ENCODE measurements at regions not wholly inside any gene's neighbourhood (a gene's known extent, or its start where the extent isn't known, plus 50 kb on each side); places are given as distances from the start of the nearest gene placed in this dataset.

DNA sequence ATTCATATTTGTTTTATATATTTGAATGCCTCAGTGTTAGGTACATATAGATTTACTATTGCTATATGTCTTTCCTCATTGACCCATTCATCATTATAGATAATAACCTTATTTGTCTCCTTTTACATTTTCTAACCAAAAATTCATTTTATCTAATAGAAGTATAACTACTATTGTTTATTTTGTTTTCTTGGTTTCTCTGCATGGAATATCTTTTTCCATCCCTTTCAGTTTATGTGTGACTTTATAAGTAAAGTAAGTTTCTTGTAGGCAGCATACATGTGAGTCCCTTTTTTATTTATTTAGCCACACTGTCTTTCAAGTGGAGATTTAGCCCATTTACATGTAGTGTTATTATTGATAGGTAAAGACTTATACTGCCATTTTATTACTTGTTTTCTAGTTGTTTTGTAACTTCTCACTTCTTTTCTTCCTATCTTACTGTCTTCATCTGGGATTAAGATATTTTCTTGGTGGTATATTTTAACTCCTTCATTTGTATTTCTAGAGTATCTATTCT is 572.0 kb upstream of the MAN1A1 start:
- DNase-seq (ENCODE audit: insufficient read length, low spot score): no peak
- no peak for FAIRE-seq

DNA sequence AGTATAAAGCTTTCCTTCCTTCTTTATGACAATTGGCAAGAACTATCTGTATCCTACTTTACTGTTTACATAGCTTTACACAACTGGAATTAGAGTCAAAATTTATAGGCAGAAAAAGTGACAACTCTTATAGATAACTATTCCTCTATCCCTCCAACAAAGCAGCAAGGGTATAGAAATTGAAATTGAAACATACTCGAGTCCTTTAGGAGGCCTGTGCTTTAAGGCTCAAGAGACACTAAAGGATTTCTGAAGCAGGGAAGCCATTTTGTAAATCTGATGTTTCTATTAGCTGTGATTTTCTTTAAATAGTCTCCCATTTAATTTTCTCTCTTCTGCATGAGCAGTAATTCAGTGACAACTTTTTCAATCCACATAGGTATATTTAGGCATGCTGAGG is 567.6 kb upstream of the MAN1A1 start:
- FAIRE-seq (no peak), DNase-seq (ENCODE audit: insufficient read length, low spot score) (no peak)

DNA sequence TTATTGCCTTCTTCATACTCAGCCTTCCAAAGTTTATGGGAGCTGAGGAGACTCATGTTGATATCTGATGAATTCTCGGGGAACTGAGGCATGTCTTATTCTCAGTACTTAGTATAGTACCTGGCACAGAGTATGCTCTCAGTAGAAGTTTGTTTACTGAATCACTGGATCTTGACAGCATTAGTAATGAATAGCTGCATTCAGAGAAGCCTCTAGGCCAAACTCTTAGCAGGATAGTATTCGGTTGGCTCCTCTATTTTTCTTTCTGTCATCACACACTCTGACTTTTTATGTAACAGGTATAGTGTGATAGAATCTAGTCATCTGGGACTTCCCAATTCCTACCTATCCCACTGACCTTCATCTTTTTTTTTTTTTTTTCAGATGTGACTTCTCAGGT is 566.4 kb upstream of the MAN1A1 start:
- FAIRE-seq (no peak), DNase-seq (ENCODE audit: insufficient read length, low spot score) (no peak)

DNA sequence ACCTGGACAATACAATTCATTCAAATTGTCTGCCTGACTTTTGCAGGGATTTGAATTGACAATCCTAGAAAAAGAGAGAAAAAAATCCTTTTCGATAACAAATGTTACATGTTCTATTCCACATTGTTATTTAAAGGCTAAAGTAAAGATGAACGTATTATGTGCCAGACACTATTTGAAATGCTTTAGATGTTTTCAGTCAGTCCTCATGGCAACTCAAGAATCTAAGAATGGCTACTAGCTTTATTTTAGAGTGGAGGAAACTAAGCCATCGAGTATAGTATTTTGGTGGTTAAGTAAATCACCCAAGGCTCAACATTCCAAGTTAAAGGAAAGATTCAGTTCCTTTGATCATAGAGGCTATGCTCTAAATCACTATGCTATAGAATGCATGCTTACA is 558.6 kb upstream of the MAN1A1 start:
- FAIRE-seq: peak; percentile 4

DNA sequence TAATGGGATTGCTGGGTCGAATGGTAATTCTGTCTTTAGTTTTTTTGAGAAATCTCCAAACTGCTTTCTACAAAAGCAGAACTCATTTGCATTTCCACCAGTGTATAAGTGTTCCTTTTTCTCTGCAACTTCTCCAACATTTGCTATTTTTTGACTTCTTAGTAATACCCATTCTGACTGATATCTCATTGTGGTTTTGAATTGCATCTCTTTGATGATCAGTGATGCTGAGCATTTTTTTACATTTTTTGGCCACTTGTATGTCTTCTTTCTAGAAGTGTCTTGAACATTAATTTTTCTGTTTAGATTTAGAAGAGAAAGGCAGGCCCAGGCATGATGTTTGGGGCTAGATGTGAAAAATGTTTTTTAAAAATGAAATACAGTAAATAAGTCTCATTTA is 553.1 kb upstream of the MAN1A1 start:
- DNase-seq (ENCODE audit: insufficient read length, low spot score): no peak
- FAIRE-seq: no peak

More for the DNA sequence above, 558.6 kb upstream of the MAN1A1 start:
- no peak for DNase-seq (ENCODE audit: insufficient read length, low spot score)

DNA sequence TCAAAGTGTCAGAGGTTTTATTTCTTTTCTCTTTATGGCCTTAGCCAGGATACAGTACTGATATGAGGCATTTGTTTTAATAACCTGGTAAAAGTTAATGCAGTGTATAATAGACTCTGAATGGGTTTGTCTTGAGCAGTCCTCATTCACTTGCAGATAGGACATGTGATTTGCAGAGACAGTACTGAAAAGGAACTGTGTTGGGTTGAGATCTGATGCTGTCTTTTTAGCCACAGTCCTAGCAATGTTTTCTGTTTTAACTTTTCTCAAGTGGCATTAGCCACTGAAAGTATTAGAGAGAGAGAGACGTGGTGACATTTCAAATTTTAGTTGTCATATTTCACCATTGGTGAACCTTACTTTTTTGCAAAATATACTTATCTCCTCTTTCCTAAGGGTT is 547.2 kb upstream of the MAN1A1 start:
- FAIRE-seq (no peak), DNase-seq (ENCODE audit: insufficient read length, low spot score) (no peak)

DNA sequence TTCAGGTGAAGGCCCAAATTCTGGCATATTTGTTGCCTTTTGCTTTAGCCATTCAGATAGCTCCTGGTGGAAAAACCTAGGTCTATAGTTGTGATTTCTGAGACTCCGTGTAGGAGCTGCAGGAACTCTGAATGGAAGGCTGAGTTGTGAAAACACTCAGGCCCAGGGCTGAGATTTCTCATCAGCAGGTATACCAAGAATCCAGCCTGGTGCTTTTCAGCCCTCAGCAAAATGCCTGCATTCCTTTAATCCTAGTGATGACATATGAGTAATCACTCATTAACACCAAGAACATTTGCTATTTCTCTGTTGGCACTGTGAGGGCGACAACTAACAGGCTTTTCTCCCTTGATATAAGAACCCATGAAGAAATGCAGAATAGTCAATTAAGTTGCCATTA is 546.1 kb upstream of the MAN1A1 start:
- no peak for FAIRE-seq
- no peak for DNase-seq (ENCODE audit: insufficient read length, low spot score)

DNA sequence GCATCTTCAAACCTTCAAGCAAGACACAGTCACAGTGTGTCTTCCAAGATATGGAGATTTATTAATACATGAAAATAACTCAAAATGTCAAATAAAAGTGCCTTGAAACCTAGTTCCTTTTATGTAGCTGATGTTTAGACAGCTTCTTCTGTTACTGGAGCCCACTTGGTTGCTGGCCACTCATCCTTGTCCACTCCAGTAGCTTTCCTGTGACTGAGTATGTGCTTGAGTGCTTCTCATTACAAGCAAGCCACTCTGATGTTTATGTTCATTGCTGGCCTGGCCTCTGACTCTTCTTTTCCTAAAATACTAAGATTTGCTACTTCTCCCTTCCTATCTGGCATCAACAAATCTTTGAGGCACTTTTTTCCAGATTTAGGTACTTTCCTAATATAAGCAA is 545.2 kb upstream of the MAN1A1 start:
- FAIRE-seq (no peak), DNase-seq (ENCODE audit: insufficient read length, low spot score) (no peak)

DNA sequence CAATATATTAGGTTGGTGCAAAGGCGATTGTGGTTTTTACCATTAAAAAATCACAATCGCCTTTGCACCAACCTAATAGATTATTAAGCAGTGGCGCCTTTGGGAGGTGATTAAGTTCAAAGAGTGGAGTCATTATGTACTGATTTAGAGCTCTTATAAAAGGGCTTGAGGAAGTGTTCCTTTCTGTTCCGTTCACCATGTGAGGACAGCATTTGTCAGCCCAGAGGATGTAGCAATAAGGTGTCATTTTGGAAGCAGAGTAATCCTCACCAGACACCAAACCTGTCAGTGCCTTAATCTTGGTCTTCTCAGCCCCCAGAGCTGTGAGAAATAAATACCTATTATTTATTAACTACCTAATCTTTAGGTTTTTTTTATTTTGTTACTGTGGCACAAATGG is 542.1 kb upstream of the MAN1A1 start:
- no peak for FAIRE-seq
- DNase-seq (ENCODE audit: insufficient read length, low spot score): no peak

DNA sequence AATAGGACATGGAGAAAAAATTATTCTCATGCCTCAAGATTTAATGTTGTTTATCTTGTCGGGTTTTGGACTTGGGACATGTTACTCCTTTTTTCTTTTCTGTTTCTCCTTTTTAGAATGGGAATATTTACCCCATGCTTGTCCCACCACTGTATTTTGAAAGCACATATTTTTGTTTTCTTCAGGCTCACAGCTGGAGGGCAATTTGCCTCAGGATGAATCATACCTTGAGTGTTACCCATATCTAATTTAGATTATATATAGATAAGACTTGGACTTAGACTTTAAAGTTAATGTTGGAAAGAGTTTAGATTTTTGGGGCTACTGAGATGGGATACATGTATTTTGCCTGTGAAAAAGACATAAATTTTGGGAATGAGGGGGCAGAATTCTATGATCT is 541.6 kb upstream of the MAN1A1 start:
- DNase-seq (ENCODE audit: insufficient read length, low spot score) (no peak), FAIRE-seq (no peak)

DNA sequence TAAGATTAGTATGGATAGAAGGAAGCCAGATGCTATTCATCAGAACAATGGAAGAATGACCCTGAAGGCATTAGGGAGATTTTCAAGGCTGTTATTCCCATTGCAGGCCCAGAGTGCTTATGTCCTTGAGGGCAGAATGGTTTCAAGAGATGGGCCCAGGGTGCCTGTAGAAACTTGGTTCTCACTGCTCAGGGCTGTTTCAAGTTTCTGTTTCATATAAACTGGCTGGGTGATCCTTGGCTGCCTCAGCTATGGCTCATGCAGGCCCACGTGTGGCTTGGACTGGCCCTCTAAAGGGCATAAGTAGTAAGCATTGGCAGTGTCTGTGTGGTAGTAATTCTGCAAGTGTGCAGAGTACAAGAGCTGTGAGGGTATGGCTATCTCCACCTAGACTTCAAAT is 540.9 kb upstream of the MAN1A1 start:
- DNase-seq (ENCODE audit: insufficient read length, low spot score) (no peak), FAIRE-seq (no peak)

DNA sequence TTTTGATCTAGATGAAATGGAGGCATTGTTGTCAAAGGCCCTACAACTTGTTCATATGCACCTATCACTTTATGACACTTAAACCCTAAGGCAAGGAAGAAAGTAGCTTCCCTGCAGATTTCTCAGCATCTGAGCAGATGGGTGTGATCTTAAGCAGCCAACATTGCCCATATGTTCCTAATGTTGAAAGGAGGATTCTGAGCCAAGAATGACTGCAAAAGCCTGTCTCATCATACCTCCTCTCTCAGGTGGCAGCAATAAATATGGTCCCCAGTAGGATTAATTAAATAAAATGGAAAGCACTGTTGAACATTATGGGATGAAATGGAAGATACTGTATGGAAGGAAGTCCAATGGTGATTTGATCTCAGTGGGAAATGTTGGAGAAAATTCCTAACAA is 538.1 kb upstream of the MAN1A1 start:
- DNase-seq (ENCODE audit: insufficient read length, low spot score) (no peak), FAIRE-seq (no peak)

DNA sequence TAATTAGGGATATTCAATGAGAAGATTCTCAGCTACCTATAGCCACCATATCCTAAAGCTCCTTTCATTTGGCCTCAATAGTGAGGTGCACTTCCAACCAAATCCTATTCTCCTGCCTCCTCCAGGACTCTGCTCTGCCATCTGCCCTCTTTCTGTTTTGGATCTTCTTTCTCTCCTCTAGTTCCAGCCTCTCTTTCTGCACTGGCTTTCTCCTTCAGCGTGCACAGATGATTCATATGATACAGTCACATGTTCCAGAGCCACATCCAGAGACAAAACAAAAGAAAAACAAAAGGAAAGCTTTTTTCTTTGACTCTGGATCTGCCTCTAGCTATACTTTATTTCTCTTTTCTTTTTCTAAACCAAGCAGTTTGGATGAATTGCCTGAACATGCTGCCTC is 531.9 kb upstream of the MAN1A1 start:
- FAIRE-seq (no peak), DNase-seq (ENCODE audit: insufficient read length, low spot score) (no peak)

DNA sequence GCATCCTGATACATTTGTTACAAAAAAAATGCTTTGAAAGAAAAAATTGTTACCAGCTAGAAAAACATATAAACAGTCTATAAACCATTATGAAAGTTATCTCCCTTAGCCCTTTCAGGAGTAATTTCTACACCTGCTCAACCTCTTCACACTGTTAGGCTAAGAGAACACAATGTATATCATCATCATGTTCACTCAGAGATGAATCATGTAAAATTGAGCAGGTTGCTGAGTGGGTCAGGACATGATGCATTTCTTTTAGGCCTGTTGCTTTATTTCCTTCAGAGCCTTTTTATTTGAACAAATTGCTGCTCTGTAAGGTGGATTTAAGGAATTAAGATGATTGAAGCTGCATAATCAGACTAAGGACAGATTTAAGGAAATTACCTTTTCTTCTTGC is 531.3 kb upstream of the MAN1A1 start:
- DNase-seq (ENCODE audit: insufficient read length, low spot score): no peak
- no peak for FAIRE-seq

DNA sequence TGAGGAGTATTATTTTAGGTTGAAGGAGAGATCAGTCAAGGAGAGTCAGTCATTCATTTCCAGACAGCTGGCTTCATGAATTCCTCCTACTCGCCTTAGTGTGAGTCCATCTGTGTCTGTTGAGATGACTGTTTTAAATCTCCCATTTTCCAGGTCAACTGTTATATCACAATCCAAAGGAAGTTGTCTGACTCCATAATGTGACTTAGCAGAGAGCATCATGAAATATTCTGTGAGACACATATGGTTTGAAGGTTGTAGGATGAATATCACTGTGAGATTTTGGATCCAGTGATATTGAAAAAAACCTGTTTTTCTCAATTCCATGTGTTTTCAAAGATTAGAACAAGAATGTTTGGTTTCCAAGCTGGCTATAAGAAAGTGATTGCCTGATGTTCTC is 530.2 kb upstream of the MAN1A1 start:
- DNase-seq (ENCODE audit: insufficient read length, low spot score): no peak
- no peak for FAIRE-seq

DNA sequence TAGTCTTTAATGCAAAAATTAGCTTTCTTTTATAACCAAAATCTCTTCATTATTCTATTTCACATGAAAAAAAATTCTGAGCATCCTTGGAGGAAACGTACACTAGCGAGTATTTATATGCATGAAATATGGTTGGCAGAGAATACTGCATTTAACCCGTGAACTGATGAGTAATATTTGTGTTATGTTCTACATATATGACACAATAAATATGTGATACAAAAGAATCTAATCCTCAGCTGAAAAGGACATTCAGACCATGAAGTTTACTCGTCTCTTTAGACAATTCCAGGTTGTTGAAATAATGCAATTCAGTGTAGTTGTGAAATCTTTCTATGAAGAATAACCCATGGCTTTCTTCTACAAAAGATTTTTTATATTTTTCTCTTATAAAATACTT is 524.8 kb upstream of the MAN1A1 start:
- no peak for DNase-seq (ENCODE audit: insufficient read length, low spot score)
- no peak for FAIRE-seq

DNA sequence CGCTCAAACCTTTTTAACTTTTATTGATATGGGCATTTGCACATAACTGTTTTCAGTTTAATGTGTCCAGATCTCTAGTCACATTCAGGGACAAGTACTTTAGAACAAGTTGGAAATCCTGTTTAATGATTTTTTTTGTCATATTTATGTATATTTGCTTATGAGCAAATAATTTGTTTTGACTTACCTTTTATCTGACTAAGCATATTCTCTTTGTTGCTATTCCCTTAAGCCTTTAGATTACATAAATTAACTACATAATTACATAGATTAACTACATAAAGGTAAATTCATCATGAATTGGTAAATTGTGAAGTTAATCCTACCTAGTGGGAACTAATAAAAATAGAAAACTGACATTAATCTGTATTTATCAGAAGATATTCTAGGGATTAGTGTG is 523.5 kb upstream of the MAN1A1 start:
- FAIRE-seq (no peak), DNase-seq (ENCODE audit: insufficient read length, low spot score) (no peak)

DNA sequence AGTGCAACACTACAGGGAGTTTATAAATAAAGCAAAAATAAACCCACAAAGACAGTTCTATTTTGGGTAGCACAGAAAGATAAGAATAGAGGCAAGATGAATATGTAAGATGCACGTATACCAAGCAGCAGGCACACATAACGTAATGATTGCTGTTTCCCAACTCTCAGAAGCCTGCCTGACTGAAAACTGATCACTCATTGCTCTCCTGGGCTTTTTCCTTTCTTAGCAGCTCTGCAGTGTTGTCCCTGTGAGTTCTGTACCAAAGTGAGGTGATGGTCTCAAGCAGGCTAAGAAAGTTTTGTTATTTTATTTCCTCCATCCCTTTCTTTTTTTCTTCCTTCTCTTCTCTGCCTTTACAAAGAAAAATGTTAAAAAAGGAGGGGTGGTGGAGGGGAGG is 522.0 kb upstream of the MAN1A1 start:
- FAIRE-seq (no peak), DNase-seq (ENCODE audit: insufficient read length, low spot score) (no peak)

DNA sequence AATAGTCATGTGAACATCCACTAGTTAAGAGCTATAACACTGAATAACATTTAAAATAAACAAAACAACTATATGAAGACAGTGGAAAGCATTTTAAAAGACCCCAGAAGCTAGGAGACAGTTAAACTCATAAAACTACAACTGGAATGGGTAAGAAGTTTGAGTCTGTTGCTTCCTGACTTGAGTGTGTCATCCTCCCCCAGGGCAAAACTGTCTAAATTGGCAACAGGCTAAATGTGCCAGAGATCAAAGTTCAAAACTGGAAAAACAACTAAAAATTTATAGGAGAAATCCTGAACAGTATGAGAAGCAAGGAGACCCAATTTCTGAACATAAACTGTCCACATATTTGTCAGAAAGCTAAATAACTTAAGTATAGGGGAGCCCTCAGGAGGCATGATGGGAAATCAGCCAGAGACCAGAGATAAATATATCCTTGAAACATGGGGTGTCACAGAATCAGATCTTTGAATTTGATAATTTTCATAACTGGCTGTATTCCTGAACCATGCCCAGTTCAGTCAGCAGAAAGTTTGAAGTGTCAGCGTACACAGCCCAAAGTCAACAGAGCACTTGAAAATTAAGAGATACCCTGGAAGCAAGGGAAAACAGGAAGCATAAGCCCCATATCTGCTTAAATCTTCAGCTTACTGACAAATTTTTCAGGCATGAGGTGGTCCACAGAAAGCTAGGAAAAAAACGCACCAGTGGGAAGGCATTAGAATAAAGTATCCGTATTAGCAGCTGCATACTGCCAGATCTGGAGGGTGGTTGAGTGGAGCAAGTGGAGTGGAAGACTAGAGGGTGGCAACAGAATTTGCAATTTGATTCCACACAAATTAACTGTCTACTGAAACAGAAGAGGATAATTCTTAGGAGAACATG is 516.1 kb upstream of the MAN1A1 start:
- DNase-seq (ENCODE audit: insufficient read length, low spot score): no peak
- FAIRE-seq: no peak

DNA sequence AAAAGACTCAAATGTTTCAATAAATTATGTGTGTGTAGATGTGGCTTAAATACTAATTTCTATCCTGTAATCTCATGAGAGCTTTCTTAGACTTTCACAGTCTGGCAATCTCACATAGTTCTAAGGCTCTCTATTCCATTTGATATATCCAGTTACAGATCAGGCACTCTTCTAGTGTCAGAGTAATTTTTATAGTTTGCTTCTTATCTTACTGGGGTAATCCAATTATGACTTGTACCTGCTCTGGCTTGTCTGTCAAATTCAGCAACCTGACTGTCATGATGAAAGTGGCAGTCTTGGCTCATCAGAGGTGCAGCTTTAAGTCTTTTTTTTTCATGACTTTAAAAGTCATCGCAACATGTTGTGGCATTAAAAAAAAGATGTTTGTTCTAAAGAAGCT is 513.2 kb upstream of the MAN1A1 start:
- no peak for FAIRE-seq

DNA sequence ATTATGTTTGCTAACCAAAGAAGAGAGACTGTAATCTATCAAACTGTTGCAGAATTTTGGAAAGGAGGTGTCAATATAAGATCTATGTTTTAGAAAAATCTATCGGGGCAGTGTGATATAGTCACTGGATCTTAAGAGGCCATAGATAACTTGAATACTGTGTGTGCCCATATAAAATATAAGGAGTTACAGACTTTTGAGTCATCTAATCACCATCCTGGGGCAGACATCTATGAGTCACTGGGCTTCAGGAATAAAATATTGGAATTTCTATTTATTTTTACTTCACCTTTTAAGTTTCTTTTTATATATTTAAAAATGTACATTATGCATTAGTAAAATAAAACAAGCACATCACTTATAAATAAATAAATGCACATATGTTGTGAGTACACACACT is 509.3 kb upstream of the MAN1A1 start:
- FAIRE-seq: no peak
- DNase-seq (ENCODE audit: insufficient read length, low spot score): no peak

More for the DNA sequence above, 513.2 kb upstream of the MAN1A1 start:
- no peak for DNase-seq (ENCODE audit: insufficient read length, low spot score)

DNA sequence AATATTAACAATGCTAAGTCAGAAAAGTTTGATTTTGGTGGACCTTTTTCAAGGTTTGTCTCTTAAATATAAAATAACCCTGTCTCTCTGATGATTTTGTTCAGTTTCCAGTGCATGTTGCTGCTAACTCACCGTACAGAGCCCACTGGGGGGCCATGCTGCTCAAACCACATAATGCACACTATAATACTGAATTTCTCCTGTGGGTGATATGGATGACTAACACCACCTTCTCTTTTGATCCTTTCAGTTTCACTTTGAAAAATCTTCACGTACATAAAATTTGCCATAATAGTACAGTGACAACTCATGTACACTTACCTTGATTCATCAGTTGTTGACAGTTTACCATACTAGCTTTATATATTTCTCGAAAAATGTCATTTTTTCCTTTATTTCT is 506.6 kb upstream of the MAN1A1 start:
- no peak for FAIRE-seq

DNA sequence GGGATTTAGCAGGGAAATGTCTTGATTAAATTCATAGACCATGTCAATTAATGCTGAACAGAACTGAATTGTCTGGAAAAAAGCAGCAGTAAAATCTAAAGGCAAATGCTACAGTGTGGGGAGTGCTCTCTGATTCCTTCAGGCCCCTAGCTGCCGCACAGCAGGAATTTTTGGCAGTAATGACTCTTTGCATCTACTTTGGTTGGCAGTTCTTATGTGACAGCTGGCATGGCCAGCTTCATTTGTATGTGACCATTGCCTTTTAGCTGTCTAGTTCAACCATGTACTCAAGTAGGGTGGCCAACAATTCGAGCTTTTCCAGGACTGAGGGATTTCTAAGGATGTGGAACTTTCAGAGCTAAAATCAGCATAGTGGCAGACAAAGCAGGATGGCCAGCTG is 499.1 kb upstream of the MAN1A1 start:
- no peak for DNase-seq (ENCODE audit: insufficient read length, low spot score)
- no peak for FAIRE-seq

More for the DNA sequence above, 506.6 kb upstream of the MAN1A1 start:
- DNase-seq (ENCODE audit: insufficient read length, low spot score): no peak
